Endothelial cell of umbilical vein (primary cell): ENCODE measurements at regions not wholly inside any gene's neighbourhood (a gene's known extent, or its start where the extent isn't known, plus 50 kb on each side); places are given as distances from the start of the nearest gene placed in this dataset.

Source experiments
- BruUV-seq: library from RNA; stranded (reverse); fragments of 400-500 nt; replicated peaks from 2 replicates; lab custom pipeline; 2021; lab: Mats Ljungman, UMichigan
- CTCF ChIA-PET: fragments of 300-600, 350-600 bp; sonication (Branson Sonifier 250); formaldehyde crosslinking; loops from one replicate; lab custom pipeline; 2021; ENCODE audit warnings: antibody characterized with exemption, inconsistent platforms; lab: Charles Lee
- POLR2A ChIA-PET: fragments of 300-600, 350-600 bp; sonication (Branson Sonifier 250); formaldehyde crosslinking; loops from one replicate; lab custom pipeline; 2021; ENCODE audit warnings: antibody characterized with exemption, inconsistent platforms; lab: Charles Lee
- DNase-seq: peaks from one replicate; pipeline ENCODE4 v3.0.0-alpha.2; 2011; ENCODE audit warnings: low read depth, low spot score
- FAIRE-seq: peaks from 2 replicates; lab custom pipeline; 2011; peaks lifted over from hg19 to GRCh38; lab: Jason Lieb, UNC
- H2AFZ ChIP-seq: 2 replicates; pipeline ENCODE4 v1.6.0; 2012; ENCODE audit warnings: low read depth, low read length, control low read depth, inconsistent platforms
- H3K27ac ChIP-seq: 2 replicates; pipeline ENCODE4 v1.5.1; 2011; ENCODE audit warnings: low read depth, mild to moderate bottlenecking, control low read depth, low read length, moderate library complexity; ENCODE audit not compliant: insufficient read depth
- H3K27me3 ChIP-seq, 2 experiments: 2 replicates each; pipeline versions ENCODE4 v1.6.0 to v1.6.1; 2011; ENCODE audit warnings: low read length in 2 of 2, mixed read lengths in 1 of 2; ENCODE audit not compliant: control insufficient read depth in 2 of 2, insufficient read depth in 2 of 2
- H3K36me3 ChIP-seq, 2 experiments: 2 replicates in 1 of 2; 3 replicates in 1 of 2; pipeline ENCODE4 v1.5.1; 2011; ENCODE audit warnings: low read length in 2 of 2, mild to moderate bottlenecking in 1 of 2, moderate library complexity in 1 of 2; ENCODE audit not compliant: control insufficient read depth in 2 of 2, insufficient read depth in 2 of 2; ENCODE audit errors: extremely low read depth in 1 of 2
- H3K4me1 ChIP-seq: 3 replicates; pipeline ENCODE4 v1.5.1; 2011; ENCODE audit warnings: mild to moderate bottlenecking, low read length; ENCODE audit not compliant: control insufficient read depth, insufficient read depth; ENCODE audit errors: extremely low read depth
- H3K4me2 ChIP-seq: 2 replicates; pipeline ENCODE4 v1.6.1; 2011; ENCODE audit warnings: low read length, control low read depth, mixed read lengths; ENCODE audit not compliant: insufficient read depth
- H3K4me3 ChIP-seq, 3 experiments: fragments of 200-600 bp in 1 of 3; sonication (generic), shearing (Covaris generic) in 1 of 3; replicated peaks in 1 of 3; 2 replicates each; pipeline ENCODE4 v1.5.1; 2011 to 2016; ENCODE audit warnings: control low read depth in 3 of 3, low read length in 3 of 3, mild to moderate bottlenecking in 2 of 3, inconsistent platforms in 1 of 3, low read depth in 1 of 3, moderate library complexity in 1 of 3; ENCODE audit not compliant: insufficient read depth in 1 of 3
- H3K79me2 ChIP-seq: 2 replicates; pipeline ENCODE4 v1.6.0; 2012; ENCODE audit warnings: low read length, inconsistent platforms; ENCODE audit not compliant: control insufficient read depth, insufficient read depth
- H3K9ac ChIP-seq: replicated peaks from 2 replicates; pipeline ENCODE3; 2011; ENCODE audit warnings: low read length, control low read depth; ENCODE audit not compliant: insufficient read depth; ENCODE audit errors: extremely low read depth
- H3K9me1 ChIP-seq: replicated peaks from 3 replicates; pipeline ENCODE4 v1.6.0; 2011; ENCODE audit warnings: mild to moderate bottlenecking, low read length; ENCODE audit not compliant: control insufficient read depth, insufficient read depth; ENCODE audit errors: extremely low read depth
- H3K9me3 ChIP-seq: replicated peaks from 2 replicates; pipeline ENCODE4 v1.5.1; 2012; ENCODE audit warnings: low read length, inconsistent platforms; ENCODE audit not compliant: control insufficient read depth, insufficient read depth
- H4K20me1 ChIP-seq: replicated peaks from 2 replicates; pipeline ENCODE3; 2011; ENCODE audit warnings: mild to moderate bottlenecking, low read length; ENCODE audit not compliant: control insufficient read depth, insufficient read depth; ENCODE audit errors: extremely low read depth
- CTCF ChIP-seq, 2 donors: IDR thresholded peaks; 1 replicate in 1 of 2; 2 replicates in 1 of 2; pipeline ENCODE4 v1.5.1; 2011; ENCODE audit warnings: low read length in 2 of 2, mild to moderate bottlenecking in 2 of 2, moderate library complexity in 2 of 2, control low read depth in 1 of 2, inconsistent platforms in 1 of 2, low read depth in 1 of 2; ENCODE audit not compliant: insufficient read depth in 1 of 2; ENCODE audit errors: extremely low read depth in 1 of 2
- EZH2 ChIP-seq: IDR thresholded peaks from 2 replicates; pipeline ENCODE4 v1.6.1; 2012; ENCODE audit warnings: borderline replicate concordance, low read depth, mild to moderate bottlenecking, moderate library complexity, low read length, inconsistent platforms; ENCODE audit not compliant: severe bottlenecking
- FOS ChIP-seq: IDR thresholded peaks from 2 replicates; pipeline ENCODE4 v1.6.1; 2011; ENCODE audit warnings: mild to moderate bottlenecking, low read length, moderate library complexity, borderline replicate concordance; ENCODE audit not compliant: insufficient read depth
- GATA2 ChIP-seq: IDR thresholded peaks from 2 replicates; pipeline ENCODE4 v1.7.0; 2011; ENCODE audit warnings: low read depth, mild to moderate bottlenecking, moderate library complexity, mixed read lengths, low read length; ENCODE audit not compliant: insufficient read length, insufficient read depth
- JUN ChIP-seq: IDR thresholded peaks from 2 replicates; pipeline ENCODE4 v1.6.1; 2011; ENCODE audit warnings: borderline replicate concordance, low read depth; ENCODE audit not compliant: insufficient read length, insufficient read depth
- MAX ChIP-seq: IDR thresholded peaks from 2 replicates; pipeline ENCODE4 v1.6.1; 2011; ENCODE audit not compliant: insufficient read depth, insufficient read length
- MYC ChIP-seq: IDR thresholded peaks from one replicate; pipeline ENCODE4 v1.6.1; 2011; ENCODE audit warnings: mild to moderate bottlenecking, low read depth, low read length
- POLR2A ChIP-seq: IDR thresholded peaks from 2 replicates; pipeline ENCODE4 v1.6.1; 2012; ENCODE audit warnings: low read depth, mild to moderate bottlenecking, control low read depth, low read length
- POLR2AphosphoS5 ChIP-seq: IDR thresholded peaks from 2 replicates; pipeline ENCODE4 v1.6.1; 2012; ENCODE audit warnings: low read depth, mild to moderate bottlenecking, control low read depth, low read length, moderate library complexity; ENCODE audit not compliant: insufficient read depth
- dilution Hi-C: fragments of 300-500 bp; cut with MboI; formaldehyde crosslinking; loops from one replicate; pipeline ENCODE4 v1.15.0; 2019; ENCODE audit warnings: low sequenced_read_pairs; ENCODE audit not compliant: extremely low pct_ligation_motif_present
- intact Hi-C: fragments of 100-400 bp; cut with micrococcal nuclease; formaldehyde crosslinking; loops from one replicate; pipeline ENCODE4 v1.10.0; 2022

- no peaks in the 10 kb centered on the region for H3K9me1 ChIP-seq
- no peaks in the 10 kb centered on the region for H3K9me3 ChIP-seq
- H3K27me3 ChIP-seq = no peaks in the 10 kb centered on the region
- H3K27ac ChIP-seq = no peak overlapping the region
- dilution Hi-C loops (no loop called here), intact Hi-C loops (loop anchor here (5.0 kb wide), 2 partner anchors 367 to 1437 kb away; no protein-coding TSS in a partner anchor)
- H3K4me2 ChIP-seq = no peak overlapping the region
- TF ChIP-seq EZH2 = no peak
- TF ChIP-seq MYC = no peak
- no peak for TF ChIP-seq JUN
- no peak for TF ChIP-seq POLR2AphosphoS5
- TF ChIP-seq GATA2 = no peak
- no peak for TF ChIP-seq CTCF (IDR thresholded peaks at IDR 0.05; ENCODE audit: extremely low read depth in 1 of 2, insufficient read depth in 1 of 2, low read depth in 1 of 2, low read length in 2 of 2)
- TF ChIP-seq MAX = no peak
- no peak for TF ChIP-seq POLR2A
- TF ChIP-seq FOS = no peak
- H3K79me2 ChIP-seq = no peaks in the 10 kb centered on the region
- H3K9ac ChIP-seq = no peak overlapping the region
- no peak for DNase-seq
- ChIA-PET POLR2A (no interaction called here), CTCF (no interaction called here)
- peaks cover 17% of the 10 kb centered on the region for H3K4me1 ChIP-seq
- H2AFZ ChIP-seq = no peak overlapping the region
- FAIRE-seq = no peak
- H3K36me3 ChIP-seq = no peaks in the 10 kb centered on the region
- no peak overlapping the region for H3K4me3 ChIP-seq
- no peaks in the 10 kb centered on the region for H4K20me1 ChIP-seq
- BruUV-seq = no TSS peak
Observed at GRCh38 chr5:56638768-56639238, 176.5 kb upstream of the MAP3K1 start.
